GM06990 (cell line): ENCODE measurements at regions not wholly inside any gene's neighbourhood (a gene's known extent, or its start where the extent isn't known, plus 50 kb on each side); places are given as distances from the start of the nearest gene placed in this dataset.

Experiments used
- DNase-seq: peaks from one replicate; pipeline ENCODE4 v3.0.0-alpha.2; 2011; ENCODE audit not compliant: insufficient read length; ENCODE audit errors: extremely low read depth
- H3K27me3 ChIP-seq: replicated peaks from 2 replicates; pipeline ENCODE4 v1.6.0; 2011; ENCODE audit warnings: low read length; ENCODE audit not compliant: control insufficient read depth, insufficient read depth
- H3K36me3 ChIP-seq: 2 replicates; pipeline ENCODE4 v1.5.1; 2011; ENCODE audit warnings: low read length; ENCODE audit not compliant: control insufficient read depth, insufficient read depth
- H3K4me3 ChIP-seq: replicated peaks from 2 replicates; pipeline ENCODE4 v1.5.1; 2011; ENCODE audit warnings: low read depth, mild to moderate bottlenecking, control low read depth, low read length
- TF ChIP-seq, protein P1 (sequence below): IDR thresholded peaks from 2 replicates; pipeline ENCODE4 v1.5.1; 2011; ENCODE audit warnings: low read length, control low read depth, mild to moderate bottlenecking, inconsistent platforms; ENCODE audit not compliant: insufficient read depth, poor library complexity, severe bottlenecking

DNA sequence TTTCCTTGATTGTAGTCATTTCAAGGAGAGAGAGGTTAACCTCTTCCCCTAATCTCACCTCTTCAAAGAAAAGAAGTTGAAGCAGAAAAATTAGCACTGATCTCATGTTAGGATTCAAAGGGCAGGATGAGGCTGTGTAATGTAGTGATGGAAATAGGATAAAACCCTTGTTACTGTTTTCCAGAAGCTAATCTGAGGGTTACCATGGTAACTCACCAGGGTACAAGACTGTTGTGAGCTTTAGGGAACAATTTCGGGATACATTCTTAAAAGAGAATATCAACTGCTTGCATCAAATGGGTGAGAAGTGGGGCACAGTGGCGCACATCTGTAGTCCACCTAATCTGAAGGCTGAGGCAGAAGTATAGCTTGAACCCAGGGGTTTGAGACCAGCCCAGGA is 64.9 kb upstream of the SLC39A10 start:
- no peaks in the 10 kb centered on the region for H3K36me3 ChIP-seq
- DNase-seq, result no peak
- no peak overlapping the region for H3K4me3 ChIP-seq
- TF ChIP-seq, protein P1, sequence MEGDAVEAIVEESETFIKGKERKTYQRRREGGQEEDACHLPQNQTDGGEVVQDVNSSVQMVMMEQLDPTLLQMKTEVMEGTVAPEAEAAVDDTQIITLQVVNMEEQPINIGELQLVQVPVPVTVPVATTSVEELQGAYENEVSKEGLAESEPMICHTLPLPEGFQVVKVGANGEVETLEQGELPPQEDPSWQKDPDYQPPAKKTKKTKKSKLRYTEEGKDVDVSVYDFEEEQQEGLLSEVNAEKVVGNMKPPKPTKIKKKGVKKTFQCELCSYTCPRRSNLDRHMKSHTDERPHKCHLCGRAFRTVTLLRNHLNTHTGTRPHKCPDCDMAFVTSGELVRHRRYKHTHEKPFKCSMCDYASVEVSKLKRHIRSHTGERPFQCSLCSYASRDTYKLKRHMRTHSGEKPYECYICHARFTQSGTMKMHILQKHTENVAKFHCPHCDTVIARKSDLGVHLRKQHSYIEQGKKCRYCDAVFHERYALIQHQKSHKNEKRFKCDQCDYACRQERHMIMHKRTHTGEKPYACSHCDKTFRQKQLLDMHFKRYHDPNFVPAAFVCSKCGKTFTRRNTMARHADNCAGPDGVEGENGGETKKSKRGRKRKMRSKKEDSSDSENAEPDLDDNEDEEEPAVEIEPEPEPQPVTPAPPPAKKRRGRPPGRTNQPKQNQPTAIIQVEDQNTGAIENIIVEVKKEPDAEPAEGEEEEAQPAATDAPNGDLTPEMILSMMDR, result no peak
- no peaks in the 10 kb centered on the region for H3K27me3 ChIP-seq

- no peak overlapping the region for H3K4me3 ChIP-seq
- no peak for DNase-seq
- TF ChIP-seq, protein P1, result no peak
- no peaks in the 10 kb centered on the region for H3K36me3 ChIP-seq
- H3K27me3 ChIP-seq, result no peaks in the 10 kb centered on the region
Observed at GRCh38 chr2:195590861-195591205, 66.2 kb upstream of the SLC39A10 start.

- TF ChIP-seq, protein P1, result no peak
- no peaks in the 10 kb centered on the region for H3K27me3 ChIP-seq
- H3K36me3 ChIP-seq, result no peaks in the 10 kb centered on the region
- H3K4me3 ChIP-seq, result no peak overlapping the region
- DNase-seq, result no peak
Observed at GRCh38 chr2:195590199-195590860, 66.7 kb upstream of the SLC39A10 start.

DNA sequence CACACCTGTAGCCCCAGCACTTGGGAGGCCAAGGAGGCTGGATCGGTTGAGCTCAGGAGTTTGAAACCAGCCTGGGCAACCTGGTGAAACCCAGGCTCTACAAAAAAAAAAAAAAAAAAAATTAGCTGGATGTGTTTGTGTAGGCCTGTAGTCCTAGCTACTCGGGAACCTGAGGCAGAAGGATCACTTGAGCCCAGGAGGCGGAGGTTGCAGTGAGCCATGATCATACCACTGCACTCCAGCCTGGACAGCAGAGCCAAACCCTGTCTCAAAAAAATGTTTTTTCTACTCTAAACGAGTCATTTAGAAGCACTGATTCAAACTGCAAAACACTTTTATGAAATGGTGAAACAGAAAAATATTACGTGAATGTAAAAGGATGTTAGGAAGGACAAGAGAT is 69.1 kb upstream of the SLC39A10 start:
- TF ChIP-seq, protein P1, result no peak
- H3K27me3 ChIP-seq, result no peaks in the 10 kb centered on the region
- H3K36me3 ChIP-seq, result no peaks in the 10 kb centered on the region
- no peak for DNase-seq
- no peak overlapping the region for H3K4me3 ChIP-seq

DNA sequence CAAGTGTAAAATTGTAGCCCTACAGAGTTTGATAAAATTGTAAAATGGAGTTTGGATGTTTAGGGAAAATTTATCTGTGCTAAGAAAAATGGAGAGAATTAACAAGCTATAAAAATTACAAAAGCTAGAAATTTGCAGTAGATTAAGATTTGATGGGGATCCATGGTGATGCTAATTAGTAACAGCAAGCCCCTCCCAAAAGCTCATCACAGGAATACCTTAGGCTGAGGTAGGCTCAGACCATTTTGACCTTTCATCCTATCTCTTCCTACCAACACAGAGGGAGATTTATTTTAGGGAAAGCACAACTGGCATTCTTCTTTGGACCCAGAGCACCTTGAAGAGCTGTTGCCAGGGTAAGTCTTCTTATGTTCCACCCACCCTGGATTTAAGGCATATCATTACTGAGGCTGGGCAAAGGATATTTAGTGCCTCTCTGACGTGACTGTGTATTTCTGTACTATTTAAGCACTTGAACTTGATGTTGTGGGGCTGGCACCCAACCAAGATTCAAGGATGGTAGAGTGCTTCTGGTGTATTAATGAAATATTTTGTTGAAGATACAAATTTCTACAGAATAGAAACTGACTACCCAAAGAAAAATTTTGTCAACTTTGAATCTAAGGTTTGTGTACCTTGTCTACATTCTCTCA is 70.8 kb upstream of the SLC39A10 start:
- Histone ChIP-seq H3K27me3 (no peaks in the 10 kb centered on the region), H3K36me3 (no peaks in the 10 kb centered on the region), H3K4me3 (no peak overlapping the region)
- DNase-seq, result no peak
- TF ChIP-seq, protein P1, result no peak
